ENCODE measurements at regions not wholly inside any gene's neighbourhood (a gene's known extent, or its start where the extent isn't known, plus 50 kb on each side); places are given as distances from the start of the nearest gene placed in this dataset.

DNA sequence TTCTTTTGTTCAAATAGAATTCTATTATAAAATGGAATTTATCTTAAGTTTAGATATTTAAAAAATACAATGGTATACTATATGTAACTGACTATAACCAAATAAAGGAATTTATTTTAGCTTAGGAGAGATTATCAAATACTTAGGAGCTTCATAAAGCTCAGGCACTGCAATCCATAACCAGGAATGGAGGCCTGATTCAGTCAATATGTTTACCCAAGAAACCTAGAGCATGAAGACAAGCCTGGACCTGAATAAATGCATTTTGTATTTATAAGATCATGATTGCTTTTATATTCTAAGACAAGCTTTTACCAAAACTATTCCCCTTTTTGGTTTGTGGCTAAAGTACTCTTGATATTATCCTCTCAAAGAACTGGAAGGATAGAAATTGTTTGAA lies 742.6 kb downstream of the FAT4 start:
- TF ChIP-seq, protein P1, sequence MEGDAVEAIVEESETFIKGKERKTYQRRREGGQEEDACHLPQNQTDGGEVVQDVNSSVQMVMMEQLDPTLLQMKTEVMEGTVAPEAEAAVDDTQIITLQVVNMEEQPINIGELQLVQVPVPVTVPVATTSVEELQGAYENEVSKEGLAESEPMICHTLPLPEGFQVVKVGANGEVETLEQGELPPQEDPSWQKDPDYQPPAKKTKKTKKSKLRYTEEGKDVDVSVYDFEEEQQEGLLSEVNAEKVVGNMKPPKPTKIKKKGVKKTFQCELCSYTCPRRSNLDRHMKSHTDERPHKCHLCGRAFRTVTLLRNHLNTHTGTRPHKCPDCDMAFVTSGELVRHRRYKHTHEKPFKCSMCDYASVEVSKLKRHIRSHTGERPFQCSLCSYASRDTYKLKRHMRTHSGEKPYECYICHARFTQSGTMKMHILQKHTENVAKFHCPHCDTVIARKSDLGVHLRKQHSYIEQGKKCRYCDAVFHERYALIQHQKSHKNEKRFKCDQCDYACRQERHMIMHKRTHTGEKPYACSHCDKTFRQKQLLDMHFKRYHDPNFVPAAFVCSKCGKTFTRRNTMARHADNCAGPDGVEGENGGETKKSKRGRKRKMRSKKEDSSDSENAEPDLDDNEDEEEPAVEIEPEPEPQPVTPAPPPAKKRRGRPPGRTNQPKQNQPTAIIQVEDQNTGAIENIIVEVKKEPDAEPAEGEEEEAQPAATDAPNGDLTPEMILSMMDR (CRISPR knock-in tag; IDR thresholded peaks at IDR 0.05): no peak
- TF ChIP-seq ZNF17 (CRISPR knock-in tag; IDR thresholded peaks at IDR 0.05): no peak
- no peak for TF ChIP-seq TAF1 (CRISPR knock-in tag; IDR thresholded peaks at IDR 0.05)
- TF ChIP-seq, protein P2, sequence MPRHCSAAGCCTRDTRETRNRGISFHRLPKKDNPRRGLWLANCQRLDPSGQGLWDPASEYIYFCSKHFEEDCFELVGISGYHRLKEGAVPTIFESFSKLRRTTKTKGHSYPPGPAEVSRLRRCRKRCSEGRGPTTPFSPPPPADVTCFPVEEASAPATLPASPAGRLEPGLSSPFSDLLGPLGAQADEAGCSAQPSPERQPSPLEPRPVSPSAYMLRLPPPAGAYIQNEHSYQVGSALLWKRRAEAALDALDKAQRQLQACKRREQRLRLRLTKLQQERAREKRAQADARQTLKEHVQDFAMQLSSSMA (CRISPR knock-in tag; IDR thresholded peaks at IDR 0.05): no peak
- TF ChIP-seq UBTF (CRISPR knock-in tag; IDR thresholded peaks at IDR 0.05): no peak
- no peak for TF ChIP-seq SIN3A (IDR thresholded peaks at IDR 0.05; ENCODE audit: borderline replicate concordance, low read depth, low read length)
- TF ChIP-seq CHCHD3 (CRISPR knock-in tag; IDR thresholded peaks at IDR 0.05): no peak
- TF ChIP-seq ZNF567 (CRISPR knock-in tag; IDR thresholded peaks at IDR 0.05; ENCODE audit: borderline replicate concordance): no peak
- TF ChIP-seq, protein P3, sequence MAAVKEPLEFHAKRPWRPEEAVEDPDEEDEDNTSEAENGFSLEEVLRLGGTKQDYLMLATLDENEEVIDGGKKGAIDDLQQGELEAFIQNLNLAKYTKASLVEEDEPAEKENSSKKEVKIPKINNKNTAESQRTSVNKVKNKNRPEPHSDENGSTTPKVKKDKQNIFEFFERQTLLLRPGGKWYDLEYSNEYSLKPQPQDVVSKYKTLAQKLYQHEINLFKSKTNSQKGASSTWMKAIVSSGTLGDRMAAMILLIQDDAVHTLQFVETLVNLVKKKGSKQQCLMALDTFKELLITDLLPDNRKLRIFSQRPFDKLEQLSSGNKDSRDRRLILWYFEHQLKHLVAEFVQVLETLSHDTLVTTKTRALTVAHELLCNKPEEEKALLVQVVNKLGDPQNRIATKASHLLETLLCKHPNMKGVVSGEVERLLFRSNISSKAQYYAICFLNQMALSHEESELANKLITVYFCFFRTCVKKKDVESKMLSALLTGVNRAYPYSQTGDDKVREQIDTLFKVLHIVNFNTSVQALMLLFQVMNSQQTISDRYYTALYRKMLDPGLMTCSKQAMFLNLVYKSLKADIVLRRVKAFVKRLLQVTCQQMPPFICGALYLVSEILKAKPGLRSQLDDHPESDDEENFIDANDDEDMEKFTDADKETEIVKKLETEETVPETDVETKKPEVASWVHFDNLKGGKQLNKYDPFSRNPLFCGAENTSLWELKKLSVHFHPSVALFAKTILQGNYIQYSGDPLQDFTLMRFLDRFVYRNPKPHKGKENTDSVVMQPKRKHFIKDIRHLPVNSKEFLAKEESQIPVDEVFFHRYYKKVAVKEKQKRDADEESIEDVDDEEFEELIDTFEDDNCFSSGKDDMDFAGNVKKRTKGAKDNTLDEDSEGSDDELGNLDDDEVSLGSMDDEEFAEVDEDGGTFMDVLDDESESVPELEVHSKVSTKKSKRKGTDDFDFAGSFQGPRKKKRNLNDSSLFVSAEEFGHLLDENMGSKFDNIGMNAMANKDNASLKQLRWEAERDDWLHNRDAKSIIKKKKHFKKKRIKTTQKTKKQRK (IDR thresholded peaks at IDR 0.05; ENCODE audit: low read length): no peak
- TF ChIP-seq NFATC3 (CRISPR knock-in tag; IDR thresholded peaks at IDR 0.05): no peak
- TF ChIP-seq ZNF207 (IDR thresholded peaks at IDR 0.05; ENCODE audit: borderline replicate concordance): no peak
- TF ChIP-seq REST (IDR thresholded peaks at IDR 0.05; ENCODE audit: borderline replicate concordance in 1 of 2, low read depth in 1 of 2, low read length in 2 of 2): no peak
- TF ChIP-seq ZNF710 (CRISPR knock-in tag; IDR thresholded peaks at IDR 0.05; ENCODE audit: borderline replicate concordance): no peak
- no peak for TF ChIP-seq PRPF4 (IDR thresholded peaks at IDR 0.05; ENCODE audit: low read depth, low read length, poor library complexity, severe bottlenecking)
